ENCODE measurements at regions not wholly inside any gene's neighbourhood (a gene's known extent, or its start where the extent isn't known, plus 50 kb on each side); places are given as distances from the start of the nearest gene placed in this dataset.

DNA sequence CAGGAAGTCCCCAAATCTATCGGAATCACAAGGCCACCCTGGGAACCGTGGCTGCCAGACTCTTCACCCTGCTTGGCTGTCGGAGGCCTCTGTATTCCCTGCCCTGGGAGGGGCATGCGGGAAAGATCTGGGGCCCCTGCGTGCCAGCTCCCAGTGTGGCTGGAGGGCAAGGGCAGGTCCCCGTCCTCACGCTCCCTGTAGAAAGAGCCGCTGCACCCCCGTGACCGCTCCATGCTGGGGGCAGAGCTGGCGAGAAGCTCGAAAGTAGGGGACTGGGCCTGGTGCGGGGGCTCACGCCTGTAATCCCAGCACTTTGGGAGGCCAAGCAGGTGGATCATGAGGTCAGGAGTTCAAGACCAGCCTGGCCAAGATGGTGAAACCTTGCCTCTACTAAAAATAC, 208.4 kb upstream of the SOX1 start:
- H3K9me2 ChIP-seq, result no peaks in the 10 kb centered on the region
- no peaks in the 10 kb centered on the region for H3K27me3 ChIP-seq (ENCODE audit: insufficient read depth)
- H3K9ac ChIP-seq, result no peak overlapping the region
- H3K4me1 ChIP-seq (ENCODE audit: control insufficient read depth in 1 of 2, insufficient read depth in 2 of 2, low read depth in 1 of 2, low read length in 1 of 2), result no peaks in the 10 kb centered on the region
- ChIA-PET CTCF (no interaction called here), POLR2A (no interaction called here)
- H2AFZ ChIP-seq (ENCODE audit: low read depth), result no peak overlapping the region
- H3F3A ChIP-seq (replicated peaks; ENCODE audit: insufficient read depth), result no peaks in the 10 kb centered on the region
- DNase-seq, result no peak
- WGBS (ENCODE audit: low lambda C conversion rate), result 41% methylated on average over 6 of the region's 14 CpGs
- H4K20me1 ChIP-seq (ENCODE audit: insufficient read depth), result no peaks in the 10 kb centered on the region
- no peak overlapping the region for H3K4me3 ChIP-seq (ENCODE audit: low read depth in 2 of 2, low read length in 1 of 2)
- no peaks in the 10 kb centered on the region for H3K9me3 ChIP-seq
- no peaks in the 10 kb centered on the region for H3K79me2 ChIP-seq (ENCODE audit: insufficient read depth)
- H3K36me3 ChIP-seq (replicated peaks in 1 of 2; ENCODE audit: control insufficient read depth in 1 of 2, insufficient read depth in 2 of 2, low read length in 1 of 2), result no peaks in the 10 kb centered on the region
- H3K4me2 ChIP-seq, result no peak overlapping the region
- H3K27ac ChIP-seq (ENCODE audit: low read depth in 2 of 2, low read length in 1 of 2), result no peak overlapping the region
- TF ChIP-seq RFX5 (IDR thresholded peaks at IDR 0.05; ENCODE audit: low read length) (no peak), TAF1 (IDR thresholded peaks at IDR 0.05; ENCODE audit: borderline replicate concordance, low read depth, low read length) (no peak)
- TF ChIP-seq, protein P1, sequence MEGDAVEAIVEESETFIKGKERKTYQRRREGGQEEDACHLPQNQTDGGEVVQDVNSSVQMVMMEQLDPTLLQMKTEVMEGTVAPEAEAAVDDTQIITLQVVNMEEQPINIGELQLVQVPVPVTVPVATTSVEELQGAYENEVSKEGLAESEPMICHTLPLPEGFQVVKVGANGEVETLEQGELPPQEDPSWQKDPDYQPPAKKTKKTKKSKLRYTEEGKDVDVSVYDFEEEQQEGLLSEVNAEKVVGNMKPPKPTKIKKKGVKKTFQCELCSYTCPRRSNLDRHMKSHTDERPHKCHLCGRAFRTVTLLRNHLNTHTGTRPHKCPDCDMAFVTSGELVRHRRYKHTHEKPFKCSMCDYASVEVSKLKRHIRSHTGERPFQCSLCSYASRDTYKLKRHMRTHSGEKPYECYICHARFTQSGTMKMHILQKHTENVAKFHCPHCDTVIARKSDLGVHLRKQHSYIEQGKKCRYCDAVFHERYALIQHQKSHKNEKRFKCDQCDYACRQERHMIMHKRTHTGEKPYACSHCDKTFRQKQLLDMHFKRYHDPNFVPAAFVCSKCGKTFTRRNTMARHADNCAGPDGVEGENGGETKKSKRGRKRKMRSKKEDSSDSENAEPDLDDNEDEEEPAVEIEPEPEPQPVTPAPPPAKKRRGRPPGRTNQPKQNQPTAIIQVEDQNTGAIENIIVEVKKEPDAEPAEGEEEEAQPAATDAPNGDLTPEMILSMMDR (IDR thresholded peaks at IDR 0.05), result no peak
- TF ChIP-seq, protein P2, sequence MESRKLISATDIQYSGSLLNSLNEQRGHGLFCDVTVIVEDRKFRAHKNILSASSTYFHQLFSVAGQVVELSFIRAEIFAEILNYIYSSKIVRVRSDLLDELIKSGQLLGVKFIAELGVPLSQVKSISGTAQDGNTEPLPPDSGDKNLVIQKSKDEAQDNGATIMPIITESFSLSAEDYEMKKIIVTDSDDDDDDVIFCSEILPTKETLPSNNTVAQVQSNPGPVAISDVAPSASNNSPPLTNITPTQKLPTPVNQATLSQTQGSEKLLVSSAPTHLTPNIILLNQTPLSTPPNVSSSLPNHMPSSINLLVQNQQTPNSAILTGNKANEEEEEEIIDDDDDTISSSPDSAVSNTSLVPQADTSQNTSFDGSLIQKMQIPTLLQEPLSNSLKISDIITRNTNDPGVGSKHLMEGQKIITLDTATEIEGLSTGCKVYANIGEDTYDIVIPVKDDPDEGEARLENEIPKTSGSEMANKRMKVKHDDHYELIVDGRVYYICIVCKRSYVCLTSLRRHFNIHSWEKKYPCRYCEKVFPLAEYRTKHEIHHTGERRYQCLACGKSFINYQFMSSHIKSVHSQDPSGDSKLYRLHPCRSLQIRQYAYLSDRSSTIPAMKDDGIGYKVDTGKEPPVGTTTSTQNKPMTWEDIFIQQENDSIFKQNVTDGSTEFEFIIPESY (IDR thresholded peaks at IDR 0.05; ENCODE audit: borderline replicate concordance, low read depth), result no peak

DNA sequence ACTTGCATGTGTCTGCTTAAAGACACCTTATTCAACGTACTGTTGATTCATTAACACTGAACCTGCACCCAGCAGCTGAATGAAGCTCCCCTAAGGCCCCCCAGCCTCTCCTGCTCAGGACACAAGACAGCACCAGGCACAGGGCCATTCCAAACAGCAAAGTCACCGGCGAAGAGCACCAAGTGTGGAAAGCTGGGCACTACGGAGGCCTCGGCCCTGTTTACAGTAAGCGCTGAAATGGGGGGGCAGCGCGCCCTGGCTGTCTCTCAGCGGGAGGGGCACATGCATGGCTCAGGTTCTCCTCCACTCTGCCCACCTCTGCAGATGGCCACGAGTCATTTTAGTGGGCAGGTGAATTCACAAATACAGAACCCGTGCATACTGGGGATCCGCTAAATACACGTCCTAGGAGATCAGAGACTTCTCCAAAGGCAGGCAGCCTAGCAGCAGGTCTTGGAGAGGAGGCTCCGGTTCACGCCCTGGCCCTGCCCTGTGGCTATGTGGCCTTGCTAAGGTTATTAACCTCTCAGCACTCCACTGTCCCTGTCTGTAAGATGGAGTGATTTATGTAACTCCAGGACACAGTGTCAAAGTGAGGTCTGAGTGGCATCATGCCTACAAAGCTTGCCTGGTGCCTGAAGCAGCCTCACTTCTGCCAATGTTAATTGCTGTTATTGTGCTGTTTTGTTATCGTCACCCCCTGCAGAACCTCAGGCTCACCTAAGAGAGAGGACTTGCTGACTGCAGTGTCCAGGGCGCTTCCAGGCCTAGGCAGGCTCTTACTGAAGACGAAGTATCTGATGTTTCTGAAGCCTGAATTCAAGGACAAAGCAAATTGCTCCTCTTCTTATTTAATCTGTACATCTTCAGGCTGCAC, 207.4 kb upstream of the SOX1 start:
- ChIA-PET POLR2A (no interaction called here), CTCF (no interaction called here)
- Histone ChIP-seq H3K27me3 (ENCODE audit: insufficient read depth) (no peaks in the 10 kb centered on the region), H3K9me3 (no peaks in the 10 kb centered on the region), H3K4me3 (ENCODE audit: low read depth in 2 of 2, low read length in 1 of 2) (no peak overlapping the region), H3F3A (replicated peaks; ENCODE audit: insufficient read depth) (no peaks in the 10 kb centered on the region), H3K9me2 (no peaks in the 10 kb centered on the region), H3K9ac (no peak overlapping the region), H3K4me1 (ENCODE audit: control insufficient read depth in 1 of 2, insufficient read depth in 2 of 2, low read depth in 1 of 2, low read length in 1 of 2) (no peaks in the 10 kb centered on the region), H3K27ac (ENCODE audit: low read depth in 2 of 2, low read length in 1 of 2) (no peak overlapping the region), H2AFZ (ENCODE audit: low read depth) (no peak overlapping the region), H4K20me1 (ENCODE audit: insufficient read depth) (no peaks in the 10 kb centered on the region), H3K4me2 (no peak overlapping the region), H3K79me2 (ENCODE audit: insufficient read depth) (no peaks in the 10 kb centered on the region), H3K36me3 (replicated peaks in 1 of 2; ENCODE audit: control insufficient read depth in 1 of 2, insufficient read depth in 2 of 2, low read length in 1 of 2) (no peaks in the 10 kb centered on the region)
- DNase-seq, result no peak
- 7% methylated on average over 5 of the region's 18 CpGs for WGBS (ENCODE audit: low lambda C conversion rate)
- TF ChIP-seq RAD21 (IDR thresholded peaks at IDR 0.05; ENCODE audit: low read length), result no peak
- TF ChIP-seq TAF1 (IDR thresholded peaks at IDR 0.05; ENCODE audit: borderline replicate concordance, low read depth, low read length), result no peak
- TF ChIP-seq, protein P3, sequence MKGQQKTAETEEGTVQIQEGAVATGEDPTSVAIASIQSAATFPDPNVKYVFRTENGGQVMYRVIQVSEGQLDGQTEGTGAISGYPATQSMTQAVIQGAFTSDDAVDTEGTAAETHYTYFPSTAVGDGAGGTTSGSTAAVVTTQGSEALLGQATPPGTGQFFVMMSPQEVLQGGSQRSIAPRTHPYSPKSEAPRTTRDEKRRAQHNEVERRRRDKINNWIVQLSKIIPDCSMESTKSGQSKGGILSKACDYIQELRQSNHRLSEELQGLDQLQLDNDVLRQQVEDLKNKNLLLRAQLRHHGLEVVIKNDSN (IDR thresholded peaks at IDR 0.05; ENCODE audit: borderline replicate concordance, low read depth), result no peak
- TF ChIP-seq EZH2phosphoT487 (IDR thresholded peaks at IDR 0.05; ENCODE audit: borderline replicate concordance, low read depth), result no peak
- TF ChIP-seq ELF1 (IDR thresholded peaks at IDR 0.05), result no peak
- TF ChIP-seq, protein P4, sequence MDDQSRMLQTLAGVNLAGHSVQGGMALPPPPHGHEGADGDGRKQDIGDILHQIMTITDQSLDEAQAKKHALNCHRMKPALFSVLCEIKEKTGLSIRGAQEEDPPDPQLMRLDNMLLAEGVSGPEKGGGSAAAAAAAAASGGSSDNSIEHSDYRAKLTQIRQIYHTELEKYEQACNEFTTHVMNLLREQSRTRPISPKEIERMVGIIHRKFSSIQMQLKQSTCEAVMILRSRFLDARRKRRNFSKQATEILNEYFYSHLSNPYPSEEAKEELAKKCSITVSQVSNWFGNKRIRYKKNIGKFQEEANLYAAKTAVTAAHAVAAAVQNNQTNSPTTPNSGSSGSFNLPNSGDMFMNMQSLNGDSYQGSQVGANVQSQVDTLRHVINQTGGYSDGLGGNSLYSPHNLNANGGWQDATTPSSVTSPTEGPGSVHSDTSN (IDR thresholded peaks at IDR 0.05), result no peak
- no peak for TF ChIP-seq SIN3A (IDR thresholded peaks at IDR 0.05; ENCODE audit: borderline replicate concordance, low read depth, low read length)
- TF ChIP-seq, protein P5, sequence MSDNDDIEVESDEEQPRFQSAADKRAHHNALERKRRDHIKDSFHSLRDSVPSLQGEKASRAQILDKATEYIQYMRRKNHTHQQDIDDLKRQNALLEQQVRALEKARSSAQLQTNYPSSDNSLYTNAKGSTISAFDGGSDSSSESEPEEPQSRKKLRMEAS (IDR thresholded peaks at IDR 0.05; ENCODE audit: low read depth), result no peak
- no peak for TF ChIP-seq FOXM1 (IDR thresholded peaks at IDR 0.05; ENCODE audit: low read depth)
- no peak for TF ChIP-seq POLR2AphosphoS5 (IDR thresholded peaks at IDR 0.05; ENCODE audit: low read depth, low read length)
- no peak for TF ChIP-seq RXRA (IDR thresholded peaks at IDR 0.05; ENCODE audit: borderline replicate concordance, low read depth)
- TF ChIP-seq YY1 (IDR thresholded peaks at IDR 0.05; ENCODE audit: low read depth), result no peak
- no peak for TF ChIP-seq MXI1 (IDR thresholded peaks at IDR 0.05; ENCODE audit: low read depth, low read length)
- TF ChIP-seq MEF2A (IDR thresholded peaks at IDR 0.05; ENCODE audit: borderline replicate concordance, low read depth), result no peak
- no peak for TF ChIP-seq NRF1 (IDR thresholded peaks at IDR 0.05; ENCODE audit: low read depth, low read length)
- no peak for TF ChIP-seq RFX5 (IDR thresholded peaks at IDR 0.05; ENCODE audit: low read length)

Data from SK-N-SH (cell line).